ENCODE measurements at regions not wholly inside any gene's neighbourhood (a gene's known extent, or its start where the extent isn't known, plus 50 kb on each side); places are given as distances from the start of the nearest gene placed in this dataset.
"Not testable (repeated sequence)": the region's sequence is repeated elsewhere in the genome, so short reads cannot be mapped to it uniquely, and the experiment has no call there.

DNA sequence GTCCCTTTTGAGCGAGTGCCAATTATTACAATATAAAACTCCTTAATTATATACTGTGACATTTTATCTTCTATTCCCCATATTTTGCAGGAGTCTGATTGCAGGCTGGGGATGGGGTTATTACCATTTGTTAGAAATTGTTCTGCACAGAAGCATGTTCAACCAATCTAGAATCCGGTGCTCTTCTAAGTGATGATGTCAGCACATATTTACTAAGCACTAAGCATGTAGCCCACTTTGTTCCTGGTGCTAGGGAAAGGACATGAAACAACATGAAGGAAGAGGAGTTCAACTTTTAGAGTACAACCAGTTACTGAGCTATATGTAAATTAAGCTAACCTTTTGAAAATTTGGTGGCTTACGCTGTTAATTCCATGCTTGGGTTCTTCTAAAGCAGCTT lies 52.8 kb upstream of the IL1RAPL2 start:
- no peak for DNase-seq (ENCODE audit: extremely low read depth in 1 of 2, low read depth in 1 of 2)

DNA sequence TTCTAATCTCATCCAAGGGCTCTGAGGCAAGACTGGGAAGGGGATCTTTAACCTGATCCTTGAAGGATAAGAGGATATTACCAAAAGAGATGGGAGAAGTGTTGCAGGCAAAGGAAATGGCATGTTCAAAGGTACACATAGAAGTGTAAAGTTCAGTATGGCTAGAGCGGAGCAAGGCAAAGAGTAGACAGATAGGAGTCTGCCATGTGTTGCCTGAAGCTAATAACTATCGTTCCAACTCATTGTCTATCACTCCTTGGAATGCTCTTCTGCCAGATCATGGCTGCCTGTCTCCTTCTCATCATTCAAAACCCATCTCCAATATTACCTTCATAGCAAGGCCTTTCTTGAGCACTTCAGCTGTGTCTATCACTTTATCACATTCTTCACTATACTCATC lies 55.2 kb upstream of the IL1RAPL2 start:
- DNase-seq (ENCODE audit: extremely low read depth in 1 of 2, low read depth in 1 of 2) = no peak

DNA sequence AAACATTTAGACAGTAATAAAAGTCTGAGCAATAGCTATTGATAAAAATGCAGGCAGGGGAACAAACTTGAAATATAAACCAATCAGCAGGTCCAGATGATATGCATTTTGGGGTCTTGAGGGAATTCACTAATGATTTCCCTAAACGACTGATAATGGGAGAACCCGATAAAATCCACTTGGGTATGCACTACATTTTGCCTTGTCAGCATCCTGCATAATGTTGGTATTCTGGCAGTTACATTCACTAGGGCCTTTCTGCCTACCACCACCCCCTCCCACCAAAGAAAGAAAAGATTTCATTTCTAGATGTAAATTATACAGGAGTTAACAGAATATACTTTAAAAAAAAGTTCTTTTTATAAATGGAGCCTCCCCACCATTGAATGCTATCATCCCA lies 63.5 kb upstream of the IL1RAPL2 start:
- no peak for DNase-seq (ENCODE audit: extremely low read depth in 1 of 2, low read depth in 1 of 2)

DNA sequence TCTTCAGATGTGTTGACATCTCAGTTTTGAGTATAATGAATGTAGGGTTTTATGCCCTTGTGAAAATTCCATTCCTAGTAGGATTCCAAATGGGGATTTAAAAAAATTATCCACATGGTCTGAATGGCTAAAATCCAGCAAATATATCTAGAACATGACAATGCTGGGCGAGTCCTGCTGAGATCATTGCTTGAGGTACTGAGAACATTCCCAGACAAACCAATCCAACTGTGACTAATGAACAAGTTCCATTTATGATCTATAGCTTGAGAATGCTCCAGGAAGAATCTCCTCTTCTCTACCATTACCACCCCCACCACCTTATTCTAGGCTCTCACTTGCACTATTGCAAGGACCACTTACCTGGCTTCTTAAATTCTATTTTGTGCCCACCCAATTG lies 77.2 kb upstream of the IL1RAPL2 start:
- DNase-seq (ENCODE audit: extremely low read depth in 1 of 2, low read depth in 1 of 2) = no peak

DNA sequence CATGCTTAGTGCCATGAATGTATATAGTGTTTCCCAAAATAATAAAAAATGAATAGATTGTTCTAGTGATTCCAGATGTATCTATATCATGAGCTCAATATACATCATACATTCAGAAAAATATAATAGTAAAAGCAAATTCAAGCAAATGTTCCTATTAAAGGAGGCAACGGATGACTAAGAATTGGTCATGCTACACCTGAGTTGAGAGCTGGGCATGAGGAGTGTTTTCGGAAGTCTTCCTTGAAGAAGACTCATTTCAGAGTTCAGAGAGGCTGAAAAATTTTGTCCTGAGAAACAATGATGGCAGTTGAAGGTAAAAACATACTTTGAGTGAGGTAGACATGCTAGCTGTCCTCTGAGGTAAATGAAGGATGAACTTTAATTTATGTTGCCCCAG lies 79.3 kb upstream of the IL1RAPL2 start:
- no peak for DNase-seq (ENCODE audit: extremely low read depth in 1 of 2, low read depth in 1 of 2)

DNA sequence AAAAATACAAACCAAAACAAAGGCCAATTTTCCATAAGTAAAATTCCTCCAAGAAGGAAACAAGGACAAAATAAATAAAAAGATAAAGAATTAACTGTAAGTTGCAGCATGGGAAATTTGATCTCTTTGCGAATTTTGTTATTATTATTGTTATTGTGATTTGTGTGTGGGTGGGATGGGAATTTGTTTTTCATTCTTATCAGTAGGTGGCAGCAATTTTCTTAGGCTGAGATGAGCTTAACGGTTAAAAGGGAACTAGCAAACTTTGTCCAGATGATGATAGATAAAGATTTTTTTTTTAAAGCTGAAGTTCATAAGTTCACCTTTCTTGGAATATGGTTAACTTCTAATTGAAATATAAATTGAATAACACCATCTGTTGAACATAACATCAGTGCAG lies 83.2 kb upstream of the IL1RAPL2 start:
- DNase-seq (ENCODE audit: extremely low read depth in 1 of 2, low read depth in 1 of 2) = no peak

DNA sequence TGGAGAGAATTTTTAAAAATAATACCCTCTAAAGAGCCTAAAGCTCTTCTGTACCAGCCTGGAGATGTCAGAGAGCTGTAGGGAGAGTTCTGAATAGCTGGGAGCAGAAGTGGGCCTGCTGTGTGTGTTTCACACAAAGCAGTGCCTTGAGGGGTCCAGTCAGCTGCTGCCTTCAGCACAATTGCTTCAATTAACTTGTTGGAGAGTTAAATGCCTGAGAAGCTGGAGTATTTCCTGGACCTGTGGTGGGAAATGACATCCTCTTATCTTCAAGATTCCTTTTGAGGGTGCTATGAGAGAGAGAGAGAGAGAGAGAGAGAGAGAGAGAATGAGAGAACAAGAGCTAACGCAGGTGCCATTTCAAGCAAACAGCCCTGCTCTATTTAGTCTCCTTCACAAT lies 96.2 kb upstream of the IL1RAPL2 start:
- DNase-seq (ENCODE audit: extremely low read depth in 1 of 2, low read depth in 1 of 2) = no peak

DNA sequence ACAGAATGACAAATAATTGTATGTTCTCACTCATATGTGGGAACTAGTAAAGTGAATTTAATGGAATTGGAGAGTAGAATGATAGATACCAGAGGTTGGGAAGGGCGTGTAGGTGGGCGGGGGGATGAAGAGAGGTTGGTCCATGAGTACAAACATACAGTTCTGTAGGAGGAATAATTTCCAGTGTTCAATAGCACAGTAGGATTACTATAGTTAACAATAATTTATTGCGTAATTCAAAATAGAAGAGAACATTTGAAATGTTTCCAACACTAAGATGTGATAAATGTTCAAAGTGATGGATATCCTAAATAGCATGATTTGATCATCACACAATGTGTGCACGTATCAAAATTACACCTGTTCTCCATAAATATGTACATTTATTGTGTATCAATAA lies 106.2 kb upstream of the IL1RAPL2 start:
- no peak for DNase-seq (ENCODE audit: extremely low read depth in 1 of 2, low read depth in 1 of 2)

DNA sequence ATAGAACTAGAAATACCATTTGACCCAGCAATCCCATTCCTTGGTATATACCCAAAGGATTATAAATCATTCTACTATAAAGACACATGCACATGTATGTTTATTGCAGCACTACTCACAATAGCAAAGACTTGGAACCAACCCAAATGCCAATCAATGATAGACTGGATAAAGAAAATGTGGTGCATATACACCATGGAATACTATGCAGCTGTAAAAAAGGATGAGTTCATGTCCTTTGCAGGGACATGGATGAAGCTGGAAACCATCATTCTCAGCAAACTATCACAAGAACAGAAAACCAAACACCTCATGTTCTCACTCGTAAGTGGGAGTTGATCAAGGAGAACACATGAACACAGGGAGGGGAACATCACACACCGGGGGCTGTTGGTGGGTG lies 108.9 kb upstream of the IL1RAPL2 start:
- DNase-seq (ENCODE audit: extremely low read depth in 1 of 2, low read depth in 1 of 2) = not testable (repeated sequence)

DNA sequence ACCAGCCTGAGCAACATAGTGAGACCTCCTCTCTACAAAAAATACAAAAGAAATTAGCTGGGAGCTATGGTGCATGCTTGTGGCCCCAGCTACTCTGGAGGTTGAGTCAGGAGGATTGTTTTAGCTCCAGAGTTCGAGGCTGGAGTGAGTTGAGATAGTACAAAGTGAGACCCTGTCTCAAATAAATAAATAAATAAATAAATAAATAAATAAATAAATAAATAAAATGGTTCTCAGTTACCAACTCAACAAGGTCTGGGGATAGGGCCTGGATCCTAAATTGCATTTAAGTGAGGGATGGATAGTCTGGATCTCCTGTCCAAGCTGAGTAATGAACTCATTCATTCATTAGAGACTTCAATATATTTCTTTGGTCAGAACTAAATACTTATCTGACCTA lies 115.7 kb upstream of the IL1RAPL2 start:
- DNase-seq (ENCODE audit: extremely low read depth in 1 of 2, low read depth in 1 of 2) = no peak

DNA sequence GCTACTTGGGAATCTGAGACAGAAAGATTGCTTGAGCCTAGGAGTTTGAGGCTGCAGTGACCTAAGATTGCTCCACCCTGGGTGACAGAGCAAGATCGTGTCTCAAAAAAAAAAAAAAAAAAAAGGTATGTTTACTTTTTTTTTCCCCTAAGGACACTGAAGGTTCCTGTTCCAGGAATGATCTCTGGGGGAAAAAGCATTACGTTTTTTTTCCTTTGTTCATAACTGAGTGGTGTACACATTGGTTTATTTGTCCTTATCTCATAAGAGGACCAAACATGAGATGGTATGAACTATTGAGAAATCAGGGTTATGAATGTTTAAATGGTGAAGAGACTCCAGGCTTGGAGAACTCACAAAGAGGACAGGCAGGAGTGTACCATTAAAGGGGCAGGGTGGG lies 120.4 kb upstream of the IL1RAPL2 start:
- DNase-seq (ENCODE audit: extremely low read depth in 1 of 2, low read depth in 1 of 2) = no peak

DNA sequence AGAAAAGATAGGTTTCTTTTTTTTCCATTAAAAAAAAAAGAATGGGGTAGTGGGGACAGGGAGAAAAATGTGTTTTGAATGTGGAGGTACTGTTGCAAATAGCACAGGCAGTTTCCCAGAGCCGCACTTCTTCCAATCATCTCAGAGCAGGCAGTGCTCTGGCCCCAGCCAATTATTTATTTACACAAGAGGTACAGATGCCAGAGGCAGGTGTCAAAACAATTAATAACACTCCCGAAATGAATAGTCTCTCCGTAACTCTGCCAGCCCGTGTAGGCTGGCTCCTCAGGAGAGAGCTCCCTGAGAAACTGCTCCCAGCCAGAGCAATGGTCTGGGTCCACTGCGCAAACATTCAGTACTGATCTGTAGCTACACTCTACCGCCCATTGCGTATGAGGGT lies 130.8 kb upstream of the IL1RAPL2 start:
- DNase-seq (ENCODE audit: extremely low read depth in 1 of 2, low read depth in 1 of 2) = no peak

DNA sequence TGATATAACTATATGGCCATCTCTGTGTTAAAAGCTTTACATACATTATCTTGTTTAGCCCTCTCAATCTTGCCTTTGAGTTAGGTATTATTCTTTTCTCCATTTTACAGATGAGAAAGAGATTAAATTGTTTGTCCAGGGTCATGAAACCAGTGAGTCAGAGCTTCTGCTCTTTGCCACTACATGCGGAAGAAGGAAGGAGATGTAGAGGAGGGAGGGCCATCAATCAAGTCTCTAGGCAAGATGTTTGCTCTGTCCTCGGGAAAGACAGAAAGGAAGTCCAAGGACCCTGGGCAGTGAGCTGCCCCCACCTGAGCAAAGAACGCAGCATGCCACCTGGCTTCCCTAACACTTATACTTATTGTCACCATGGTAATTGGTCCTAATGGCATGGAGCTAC lies 133.7 kb upstream of the IL1RAPL2 start:
- no peak for DNase-seq (ENCODE audit: extremely low read depth in 1 of 2, low read depth in 1 of 2)

DNA sequence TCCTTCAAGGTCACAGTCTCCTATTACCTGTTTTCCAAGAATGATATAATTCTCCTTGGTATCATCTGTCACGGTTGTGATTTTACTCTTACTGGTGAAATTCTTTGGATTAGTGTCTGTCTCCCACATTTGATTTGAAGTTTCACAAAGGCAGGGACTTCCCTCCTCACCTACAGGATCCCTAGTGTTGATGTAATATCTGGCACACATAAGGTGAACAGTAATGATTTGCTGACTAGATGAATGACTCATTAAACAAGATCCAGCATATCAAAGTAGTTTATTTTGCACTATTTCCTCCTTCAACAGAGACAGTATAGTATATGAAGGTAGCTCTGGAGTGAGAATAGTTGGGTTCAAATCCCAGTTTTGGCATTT lies 135.3 kb upstream of the IL1RAPL2 start:
- no peak for DNase-seq (ENCODE audit: extremely low read depth in 1 of 2, low read depth in 1 of 2)

DNA sequence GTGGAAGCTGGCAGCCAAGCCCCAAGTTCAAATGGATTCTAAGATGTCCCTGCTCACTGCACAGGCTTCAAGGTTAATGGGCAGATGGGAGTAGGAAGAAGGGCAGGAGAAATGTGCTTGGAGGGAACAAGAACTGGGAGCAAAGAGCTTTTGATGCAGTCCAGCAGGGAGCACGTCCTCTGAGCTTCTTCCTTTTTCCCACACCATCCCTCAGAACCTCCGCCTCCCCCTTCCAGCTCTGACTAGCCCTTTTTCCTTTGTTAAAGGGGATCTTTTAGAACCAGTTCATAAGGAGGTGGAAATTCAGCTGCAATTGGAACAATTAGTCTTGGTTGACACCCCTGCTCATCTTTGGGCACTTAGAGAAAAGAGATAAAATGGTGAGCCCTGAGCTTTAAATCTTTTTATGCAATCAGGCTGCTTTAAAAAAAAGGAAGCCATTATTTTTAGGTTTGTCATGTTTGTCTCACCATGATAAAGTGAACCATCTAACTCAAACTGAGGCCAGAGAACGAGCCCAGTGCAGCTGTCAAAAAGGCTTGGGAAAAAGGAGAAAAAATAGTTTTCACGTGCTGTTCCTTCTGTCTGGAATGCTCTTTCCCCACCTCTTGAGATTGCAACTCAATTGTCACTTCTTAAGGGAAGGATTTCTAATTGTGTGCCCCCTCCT lies 135.8 kb upstream of the IL1RAPL2 start:
- no peak for DNase-seq (ENCODE audit: extremely low read depth in 1 of 2, low read depth in 1 of 2)

DNA sequence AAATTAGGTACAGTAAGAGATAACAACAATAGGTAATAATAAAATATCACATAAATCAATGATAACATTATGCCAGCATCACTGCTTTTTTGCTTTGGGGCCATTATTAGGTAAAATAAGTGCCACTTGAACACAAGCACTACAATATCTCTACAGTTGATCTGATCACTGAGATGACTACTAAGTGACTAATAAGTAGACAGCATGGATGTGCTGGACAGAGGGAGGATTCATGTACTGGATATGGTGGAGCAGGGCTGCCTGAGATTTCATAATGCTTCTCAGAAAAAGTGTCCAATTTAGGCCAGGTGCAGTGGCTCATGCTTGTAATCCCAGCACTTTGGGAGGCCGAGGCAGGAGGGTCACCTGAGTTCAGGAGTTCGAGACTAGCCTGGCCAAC lies 137.8 kb upstream of the IL1RAPL2 start:
- no peak for DNase-seq (ENCODE audit: extremely low read depth in 1 of 2, low read depth in 1 of 2)

DNA sequence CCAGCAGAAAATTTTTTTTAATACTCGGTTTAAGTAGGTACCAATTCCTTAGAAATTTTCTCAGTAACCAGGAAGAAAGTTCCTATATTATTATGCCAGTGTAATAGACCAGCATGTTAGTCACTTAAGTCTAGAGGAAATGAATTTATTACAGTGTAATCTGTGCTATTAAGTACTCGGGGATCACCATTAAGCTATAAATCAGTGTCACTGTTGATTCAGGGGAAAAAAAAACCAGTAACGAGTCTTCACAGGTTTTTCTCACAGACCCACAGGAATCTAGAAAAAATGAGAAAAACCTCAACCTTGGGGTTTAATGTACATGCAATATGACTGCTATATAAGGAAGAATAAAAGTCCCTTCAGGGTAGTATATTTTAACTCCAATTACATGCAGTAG lies 138.3 kb upstream of the IL1RAPL2 start:
- DNase-seq (ENCODE audit: extremely low read depth in 1 of 2, low read depth in 1 of 2) = no peak

DNA sequence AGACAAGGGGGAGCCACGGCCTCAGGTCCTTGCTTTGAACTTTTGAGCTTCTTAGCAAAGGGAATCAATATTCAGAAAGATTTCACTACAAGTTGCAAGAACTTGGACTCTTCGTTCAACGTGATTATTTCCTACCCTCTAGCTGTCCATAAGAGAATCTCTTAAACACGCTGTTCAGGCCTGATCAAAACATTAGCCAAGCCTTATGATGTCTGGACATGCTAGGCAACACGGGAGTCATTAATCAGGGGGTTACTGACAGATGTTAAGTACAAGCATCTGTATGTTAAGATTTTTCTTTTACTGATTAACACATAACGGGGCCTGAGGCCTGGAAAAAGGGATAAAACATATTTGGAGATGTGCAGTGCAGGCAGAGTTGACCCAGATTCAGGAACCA lies 138.9 kb upstream of the IL1RAPL2 start:
- DNase-seq (ENCODE audit: extremely low read depth in 1 of 2, low read depth in 1 of 2) = no peak

DNA sequence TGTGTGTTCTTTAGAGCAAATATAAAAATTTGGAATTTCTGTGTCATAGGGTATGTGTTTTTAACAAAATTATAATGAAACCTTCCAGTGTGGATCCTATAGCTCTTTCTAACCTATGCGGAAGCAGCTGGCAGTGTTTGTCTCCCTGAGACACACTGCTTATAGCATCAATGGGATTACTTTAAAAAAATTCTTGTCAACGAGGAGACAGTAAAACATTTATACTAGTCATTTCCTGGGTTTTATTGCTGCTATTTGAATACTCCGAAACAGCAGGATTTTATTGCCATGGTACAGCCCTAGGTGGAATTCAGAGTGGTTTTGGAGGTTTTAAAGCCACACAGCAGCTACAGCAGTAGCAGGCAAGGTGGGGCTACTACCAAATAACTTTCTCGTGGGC lies 145.1 kb upstream of the IL1RAPL2 start:
- no peak for DNase-seq (ENCODE audit: extremely low read depth in 1 of 2, low read depth in 1 of 2)

DNA sequence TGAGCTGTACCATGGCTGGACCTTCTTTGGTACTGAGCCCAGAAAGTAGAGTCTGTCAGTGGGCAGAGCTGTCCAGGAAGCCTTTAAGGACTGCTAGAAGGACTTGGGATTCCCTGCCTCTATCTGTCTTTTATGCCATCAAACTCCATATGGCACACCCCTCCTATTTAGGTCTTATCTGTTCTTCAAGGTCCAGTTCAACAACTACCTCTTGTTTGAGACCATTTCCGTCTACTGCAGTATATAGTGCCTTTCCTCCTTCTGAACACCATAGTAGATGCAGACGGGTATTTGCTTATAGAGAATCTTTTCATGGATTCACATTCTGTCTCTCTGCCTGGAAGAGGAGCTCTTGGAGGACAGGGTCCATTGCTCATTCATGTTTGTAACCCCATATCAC lies 146.1 kb upstream of the IL1RAPL2 start:
- no peak for DNase-seq (ENCODE audit: extremely low read depth in 1 of 2, low read depth in 1 of 2)

DNA sequence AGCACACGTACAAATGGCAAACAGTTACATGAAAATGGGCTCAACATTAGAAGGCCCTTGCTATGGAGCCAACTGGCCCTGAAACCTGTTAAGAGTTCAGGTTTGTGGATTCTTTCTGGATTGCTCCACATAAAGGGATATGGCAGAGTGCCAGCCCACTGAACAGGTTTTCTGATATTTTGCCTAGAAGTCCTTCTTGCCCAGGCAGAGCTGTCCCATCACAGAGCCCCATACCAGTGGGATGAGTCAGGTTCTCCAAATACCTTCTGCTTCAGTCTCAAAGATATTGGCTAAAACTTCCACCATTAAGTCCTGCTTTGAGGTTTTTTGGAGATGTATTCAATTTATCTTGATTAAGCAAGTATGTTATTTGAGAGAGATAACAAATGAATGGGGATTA lies 146.8 kb upstream of the IL1RAPL2 start:
- DNase-seq (ENCODE audit: extremely low read depth in 1 of 2, low read depth in 1 of 2) = no peak

DNA sequence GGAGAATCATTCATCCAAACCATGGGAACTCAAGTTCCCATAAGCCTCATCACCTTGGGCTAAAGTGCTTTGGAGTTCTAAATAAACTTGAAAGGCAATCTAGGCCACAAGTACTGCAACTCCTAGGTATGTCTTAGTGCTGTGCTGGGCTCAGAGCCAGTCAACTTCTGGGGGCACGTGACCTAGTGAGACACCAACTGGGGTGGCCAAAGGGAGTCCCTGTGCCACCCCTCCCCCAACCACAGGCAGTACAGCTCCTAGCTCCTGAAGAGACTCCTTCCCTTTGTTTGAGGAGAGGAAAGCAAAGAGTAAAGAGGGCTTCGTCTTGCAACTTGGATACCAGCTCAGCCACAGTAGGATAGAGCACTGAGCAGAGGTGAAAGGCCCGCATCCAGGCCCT lies 154.2 kb upstream of the IL1RAPL2 start:
- no peak for DNase-seq (ENCODE audit: extremely low read depth in 1 of 2, low read depth in 1 of 2)

DNA sequence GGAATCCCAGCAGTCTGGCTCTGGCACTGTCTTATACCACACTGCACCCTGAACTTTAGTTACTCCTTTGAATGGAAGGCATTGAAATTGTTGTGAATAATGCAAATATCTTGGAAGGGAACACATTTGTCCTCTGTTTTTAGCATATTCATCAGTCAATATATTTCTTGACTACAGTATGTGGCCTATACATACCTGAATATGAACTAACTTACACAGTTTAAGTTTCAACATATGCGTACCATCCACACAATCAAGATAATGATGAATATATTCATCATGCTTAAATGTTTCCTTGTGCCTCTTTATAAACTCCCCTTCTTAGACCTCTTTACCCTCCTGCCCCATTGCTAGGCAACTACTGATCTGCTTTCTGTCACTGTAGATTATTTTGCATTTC lies 145.7 kb upstream of the ESX1 start:
- no peak for DNase-seq (ENCODE audit: extremely low read depth in 1 of 2, low read depth in 1 of 2)

DNA sequence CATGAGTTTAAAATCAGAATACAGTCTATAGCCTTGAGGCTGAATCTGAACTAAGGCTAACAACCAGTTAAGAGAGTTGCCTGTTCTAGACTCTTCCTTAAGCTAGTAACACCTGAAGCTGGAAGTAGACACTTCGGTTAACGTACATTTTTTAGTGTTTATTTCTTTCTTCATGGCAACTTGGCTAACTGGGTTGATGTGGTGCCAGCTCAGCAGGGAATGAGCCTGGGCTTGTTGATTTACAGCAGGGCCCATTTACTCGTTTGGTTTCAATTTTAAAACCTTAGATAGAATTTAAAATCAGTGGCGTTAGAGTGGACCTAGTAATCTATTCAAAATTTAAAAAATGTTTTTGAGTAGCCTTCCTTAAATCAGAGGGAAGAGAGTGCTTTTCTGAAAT lies 137.6 kb upstream of the ESX1 start:
- DNase-seq (ENCODE audit: extremely low read depth in 1 of 2, low read depth in 1 of 2) = no peak

All from stimulated activated CD8-positive, alpha-beta memory T cell treated with anti-CD3 and anti-CD28 coated beads, Interleukin-7, amount 100 ng/mL, for 48 hours (primary cell).